HUES64 (cell line): ENCODE measurements at regions not wholly inside any gene's neighbourhood (a gene's known extent, or its start where the extent isn't known, plus 50 kb on each side); places are given as distances from the start of the nearest gene placed in this dataset.

Source experiments
- H3K27ac ChIP-seq: 2 replicates; pipeline ENCODE4 v1.7.0; 2013; ENCODE audit warnings: low read depth, low read length, inconsistent platforms
- H3K27me3 ChIP-seq: 2 replicates; pipeline ENCODE4 v1.6.1; 2013; ENCODE audit warnings: mild to moderate bottlenecking, low read length; ENCODE audit not compliant: insufficient read depth
- H3K36me3 ChIP-seq: 2 replicates; pipeline ENCODE4 v1.6.1; 2013; ENCODE audit warnings: mild to moderate bottlenecking, low read length; ENCODE audit not compliant: insufficient read depth
- H3K4me1 ChIP-seq: 2 replicates; pipeline ENCODE4 v1.6.1; 2013; ENCODE audit warnings: mild to moderate bottlenecking, low read length, moderate library complexity; ENCODE audit not compliant: insufficient read depth
- H3K4me3 ChIP-seq: 2 replicates; pipeline ENCODE4 v1.5.1; 2013; ENCODE audit warnings: mild to moderate bottlenecking, low read length, moderate library complexity
- H3K9ac ChIP-seq: 2 replicates; pipeline ENCODE4 v1.6.1; 2013; ENCODE audit warnings: mild to moderate bottlenecking, low read depth, low read length
- H3K9me3 ChIP-seq: 2 replicates; pipeline ENCODE4 v1.6.1; 2013; ENCODE audit warnings: low read depth, low read length; ENCODE audit not compliant: insufficient read depth
- WGBS: fragments of 150-250, 120-280 bp; methylation state at CpG from one replicate; pipeline ENCODE4 v1.1.7; 2013; ENCODE audit warnings: missing lambda C conversion rate; 5-methylcytosine and 5-hydroxymethylcytosine counted together

DNA sequence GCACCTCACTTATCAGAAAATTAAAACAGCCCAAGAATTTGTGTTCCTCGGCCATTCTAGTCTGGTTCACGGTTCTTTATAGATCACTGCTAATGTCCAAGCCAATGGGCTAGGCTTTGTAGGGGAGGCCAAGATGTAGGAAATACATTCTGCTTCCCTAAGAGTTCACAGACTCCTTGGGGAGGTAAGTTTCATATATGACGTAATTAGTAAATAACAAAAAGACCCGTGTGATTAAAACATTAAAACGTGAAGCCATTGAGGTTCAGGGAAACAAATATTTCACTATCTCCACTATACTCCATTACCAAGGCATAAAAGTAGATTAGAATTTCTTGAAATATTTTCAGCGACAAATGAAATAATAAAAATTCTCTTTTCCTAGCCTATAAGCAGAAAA is 272.5 kb upstream of the KLHL29 start:
- Histone ChIP-seq H3K4me3 (no peak overlapping the region), H3K9ac (no peak overlapping the region), H3K27ac (no peak overlapping the region), H3K36me3 (no peaks in the 10 kb centered on the region), H3K4me1 (no peaks in the 10 kb centered on the region), H3K27me3 (no peaks in the 10 kb centered on the region), H3K9me3 (peaks cover 2% of the 10 kb centered on the region; the same call in 1 of the 2 replicates)
- 100% methylated on average over 5 of the region's 6 CpGs for WGBS

DNA sequence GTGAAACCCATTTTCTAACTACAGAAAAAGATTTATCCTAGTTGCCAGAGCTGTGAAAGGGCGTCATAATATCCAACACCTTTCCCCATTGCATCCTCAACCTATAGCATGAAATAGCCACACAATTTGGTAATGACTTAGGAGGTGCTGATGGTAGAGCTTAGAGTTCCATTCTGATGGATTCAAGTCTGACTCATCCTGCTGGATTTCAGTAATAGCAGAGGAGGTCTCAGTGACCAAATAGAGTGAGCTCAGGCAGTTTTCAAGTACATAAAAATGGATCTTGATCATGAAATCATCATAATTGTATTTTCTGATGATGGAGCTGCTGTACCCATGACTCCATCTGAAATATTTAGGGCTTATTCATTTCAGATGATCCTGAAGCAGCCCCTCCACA is 270.7 kb upstream of the KLHL29 start:
- Histone ChIP-seq H3K27ac (no peak overlapping the region), H3K4me1 (no peaks in the 10 kb centered on the region), H3K4me3 (no peak overlapping the region), H3K9me3 (peaks cover 2% of the 10 kb centered on the region; the same call in 1 of the 2 replicates), H3K36me3 (no peaks in the 10 kb centered on the region), H3K27me3 (no peaks in the 10 kb centered on the region), H3K9ac (no peak overlapping the region)
- 60% methylated on average over 1 of the region's 1 CpG for WGBS

DNA sequence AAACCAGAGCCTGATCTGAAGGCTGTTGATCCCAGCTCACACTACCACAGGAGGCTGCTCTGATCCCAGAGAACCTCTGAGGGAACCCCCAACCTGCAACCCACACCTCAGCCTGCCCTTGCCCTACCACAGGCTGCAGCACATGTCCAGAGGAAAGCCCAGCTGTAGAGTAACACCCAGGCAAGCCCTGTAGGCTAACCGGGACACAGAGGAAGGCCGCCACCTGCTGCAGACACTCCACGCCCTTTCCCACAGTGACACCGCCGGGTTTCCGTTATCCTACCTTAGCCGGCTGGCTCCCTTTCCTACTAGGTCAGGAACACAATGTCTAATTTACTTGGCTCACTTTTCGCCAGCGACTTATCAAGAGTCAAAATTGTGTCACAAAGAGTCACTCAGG is 266.7 kb upstream of the KLHL29 start:
- no peaks in the 10 kb centered on the region for H3K36me3 ChIP-seq
- H3K9ac ChIP-seq, result no peak overlapping the region
- H3K9me3 ChIP-seq, result no peaks in the 10 kb centered on the region
- no peak overlapping the region for H3K27ac ChIP-seq
- H3K4me1 ChIP-seq, result no peaks in the 10 kb centered on the region
- H3K27me3 ChIP-seq, result no peaks in the 10 kb centered on the region
- 97% methylated on average over 9 of the region's 9 CpGs for WGBS
- H3K4me3 ChIP-seq, result no peak overlapping the region

DNA sequence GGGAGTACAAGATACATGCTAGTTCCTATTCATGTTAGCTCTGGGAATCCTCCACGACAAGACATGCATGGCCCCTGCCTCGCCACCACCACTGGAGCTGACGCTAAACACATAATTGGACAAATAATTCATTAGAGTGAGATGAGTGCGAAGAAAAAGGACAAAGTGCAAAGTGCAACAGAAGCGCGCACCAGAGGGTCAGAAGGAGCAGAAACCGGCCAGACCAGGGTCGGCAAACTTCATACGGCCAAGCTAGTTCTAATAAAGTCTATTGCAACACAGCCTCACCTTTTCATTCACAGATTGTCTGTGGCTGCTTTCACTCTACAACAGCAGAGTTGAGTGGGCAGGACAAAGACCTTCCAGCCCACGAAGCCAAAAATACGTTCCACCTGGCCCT is 266.1 kb upstream of the KLHL29 start:
- H3K4me1 ChIP-seq, result no peaks in the 10 kb centered on the region
- no peaks in the 10 kb centered on the region for H3K36me3 ChIP-seq
- H3K4me3 ChIP-seq, result no peak overlapping the region
- no peak overlapping the region for H3K9ac ChIP-seq
- WGBS, result 97% methylated on average over 11 of the region's 11 CpGs
- H3K27ac ChIP-seq, result no peak overlapping the region
- no peaks in the 10 kb centered on the region for H3K27me3 ChIP-seq
- H3K9me3 ChIP-seq, result no peaks in the 10 kb centered on the region

DNA sequence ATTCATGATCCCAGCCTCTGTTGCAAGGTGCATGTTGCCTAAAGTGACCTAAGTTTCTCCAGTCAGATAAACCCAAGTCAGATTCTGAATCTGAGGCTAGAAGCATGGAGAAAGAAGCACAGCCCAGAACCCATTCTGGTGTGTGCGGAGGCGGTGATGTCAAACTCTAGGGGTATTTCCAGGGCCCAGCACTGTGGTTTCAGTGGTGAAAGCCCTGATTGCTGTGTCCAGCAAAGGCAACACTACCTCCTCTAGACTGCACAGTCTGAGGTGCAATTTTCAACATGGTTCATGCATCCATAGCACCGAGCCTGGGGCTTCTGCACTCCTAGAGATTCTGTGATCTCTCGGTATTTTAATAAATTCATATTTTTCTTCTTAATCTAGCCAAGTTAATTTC is 264.8 kb upstream of the KLHL29 start:
- Histone ChIP-seq H3K27ac (no peak overlapping the region), H3K9me3 (no peaks in the 10 kb centered on the region), H3K9ac (no peak overlapping the region), H3K36me3 (no peaks in the 10 kb centered on the region), H3K4me3 (no peak overlapping the region), H3K4me1 (no peaks in the 10 kb centered on the region), H3K27me3 (no peaks in the 10 kb centered on the region)
- WGBS, result 95% methylated on average over 4 of the region's 4 CpGs

DNA sequence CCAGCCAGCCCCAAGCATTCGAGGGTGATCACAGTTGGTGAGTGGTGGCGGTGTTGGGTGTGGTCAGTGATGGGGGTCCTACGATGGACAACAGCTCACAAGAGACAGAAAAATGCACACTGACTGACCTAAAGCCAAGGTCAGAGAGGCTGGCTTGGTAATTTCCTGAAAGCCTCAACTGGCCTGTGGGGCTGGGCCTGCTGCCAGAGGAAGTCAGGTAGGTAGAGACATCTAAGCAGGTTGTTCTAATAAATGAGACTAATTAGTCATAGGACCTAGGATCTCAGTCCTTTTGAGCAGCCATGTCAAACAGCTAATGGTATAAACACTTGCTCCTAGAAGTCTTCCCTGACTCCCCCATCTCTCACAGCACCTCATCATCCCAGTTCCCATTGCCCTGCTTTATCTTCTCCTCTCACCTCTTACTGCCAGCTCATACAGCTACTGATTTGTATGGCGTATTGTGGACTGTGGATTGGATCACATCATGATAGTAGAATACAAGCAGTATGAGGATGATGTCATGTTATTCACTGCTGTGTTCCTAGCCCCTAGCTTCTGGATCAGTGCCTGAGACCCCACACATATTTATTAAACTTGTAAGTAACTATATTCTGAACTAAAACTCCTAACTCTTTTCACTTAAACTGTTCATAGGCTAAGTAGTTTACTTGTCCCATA is 262.9 kb upstream of the KLHL29 start:
- Histone ChIP-seq H3K27me3 (no peaks in the 10 kb centered on the region), H3K36me3 (no peaks in the 10 kb centered on the region), H3K4me1 (no peaks in the 10 kb centered on the region), H3K9ac (no peak overlapping the region), H3K4me3 (no peak overlapping the region), H3K27ac (no peak overlapping the region), H3K9me3 (no peaks in the 10 kb centered on the region)
- WGBS, result 91% methylated on average over 3 of the region's 4 CpGs

DNA sequence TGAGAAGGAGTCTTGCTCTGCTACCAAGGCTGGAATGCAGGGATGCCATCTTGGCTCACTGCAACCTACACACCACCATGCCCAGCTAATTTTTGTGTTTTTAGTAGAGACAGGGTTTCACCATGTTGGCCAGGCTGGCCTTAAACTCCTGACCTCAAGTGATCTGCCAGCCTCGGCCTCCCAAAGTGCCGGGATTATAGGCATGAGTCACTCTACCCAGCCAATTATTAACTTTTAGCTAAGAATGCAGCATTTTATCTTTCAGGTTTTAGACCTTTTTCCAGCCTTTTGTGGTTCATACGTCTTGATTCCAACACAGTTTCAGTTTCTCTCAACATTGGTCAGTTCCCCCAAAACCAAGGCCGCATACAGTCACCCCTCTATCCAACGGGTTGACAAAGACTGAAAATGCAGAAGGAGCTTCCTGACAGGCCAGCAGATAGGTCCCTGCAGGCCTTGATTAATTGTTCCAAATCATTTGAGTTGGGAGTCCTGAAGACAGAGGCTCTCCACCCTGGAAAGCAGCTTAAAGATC is 262.2 kb upstream of the KLHL29 start:
- no peaks in the 10 kb centered on the region for H3K4me1 ChIP-seq
- H3K9ac ChIP-seq, result no peak overlapping the region
- H3K36me3 ChIP-seq, result no peaks in the 10 kb centered on the region
- no peaks in the 10 kb centered on the region for H3K27me3 ChIP-seq
- H3K9me3 ChIP-seq, result no peaks in the 10 kb centered on the region
- 89% methylated on average over 5 of the region's 5 CpGs for WGBS
- H3K27ac ChIP-seq, result no peak overlapping the region
- no peak overlapping the region for H3K4me3 ChIP-seq

DNA sequence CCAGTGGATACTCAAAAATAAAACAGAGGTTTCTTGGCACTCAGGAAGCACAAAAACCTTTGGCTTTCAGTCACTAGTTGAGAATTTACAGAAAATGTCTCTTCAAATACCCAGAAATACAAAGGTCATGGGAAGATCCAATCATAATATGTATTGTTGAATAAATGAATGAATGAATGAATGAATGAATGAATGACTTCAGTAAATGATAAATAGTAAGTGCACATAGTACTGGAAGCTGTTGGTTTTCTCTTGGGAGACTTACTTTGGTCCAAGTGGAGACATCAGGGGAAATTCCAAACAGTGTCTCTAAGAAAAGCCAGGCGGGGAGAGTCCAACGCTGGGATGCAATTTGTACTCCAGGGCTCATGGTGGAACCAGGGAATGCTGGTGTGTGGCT is 261.3 kb upstream of the KLHL29 start:
- WGBS, result 98% methylated on average over 2 of the region's 2 CpGs
- Histone ChIP-seq H3K36me3 (no peaks in the 10 kb centered on the region), H3K4me1 (no peaks in the 10 kb centered on the region), H3K27me3 (no peaks in the 10 kb centered on the region), H3K9me3 (peaks cover 4% of the 10 kb centered on the region; the same call in 1 of the 2 replicates), H3K27ac (no peak overlapping the region), H3K9ac (no peak overlapping the region), H3K4me3 (no peak overlapping the region)

DNA sequence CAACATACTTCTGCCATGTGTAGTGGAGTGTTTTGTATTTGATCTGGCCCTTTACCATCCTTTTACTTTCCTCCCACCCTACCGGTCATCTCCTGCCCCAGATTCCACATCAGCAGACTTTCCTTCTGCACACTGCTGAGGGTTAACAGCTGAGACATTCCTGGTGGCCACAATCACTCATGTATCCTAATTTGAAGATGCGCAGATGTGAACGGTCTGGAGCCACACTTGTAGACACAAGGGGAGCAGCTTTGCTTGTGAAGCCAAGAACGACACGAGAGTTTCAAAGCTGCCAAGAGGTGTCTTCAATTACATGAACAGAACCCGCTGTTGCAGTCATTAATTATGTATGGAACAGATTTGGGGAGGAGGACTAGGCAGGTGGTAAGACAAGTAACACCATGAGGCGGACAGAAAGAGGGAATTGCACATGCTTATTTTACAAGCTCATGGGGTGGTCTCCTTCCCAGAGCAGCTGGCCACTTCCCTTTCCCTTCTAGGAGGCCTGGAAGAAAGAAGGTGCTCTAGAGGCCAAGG is 260.7 kb upstream of the KLHL29 start:
- H3K9me3 ChIP-seq, result peaks cover 9% of the 10 kb centered on the region; the same call in 1 of the 2 replicates
- no peak overlapping the region for H3K9ac ChIP-seq
- H3K27me3 ChIP-seq, result no peaks in the 10 kb centered on the region
- 94% methylated on average over 7 of the region's 7 CpGs for WGBS
- no peak overlapping the region for H3K27ac ChIP-seq
- H3K36me3 ChIP-seq, result no peaks in the 10 kb centered on the region
- H3K4me1 ChIP-seq, result no peaks in the 10 kb centered on the region
- no peak overlapping the region for H3K4me3 ChIP-seq

DNA sequence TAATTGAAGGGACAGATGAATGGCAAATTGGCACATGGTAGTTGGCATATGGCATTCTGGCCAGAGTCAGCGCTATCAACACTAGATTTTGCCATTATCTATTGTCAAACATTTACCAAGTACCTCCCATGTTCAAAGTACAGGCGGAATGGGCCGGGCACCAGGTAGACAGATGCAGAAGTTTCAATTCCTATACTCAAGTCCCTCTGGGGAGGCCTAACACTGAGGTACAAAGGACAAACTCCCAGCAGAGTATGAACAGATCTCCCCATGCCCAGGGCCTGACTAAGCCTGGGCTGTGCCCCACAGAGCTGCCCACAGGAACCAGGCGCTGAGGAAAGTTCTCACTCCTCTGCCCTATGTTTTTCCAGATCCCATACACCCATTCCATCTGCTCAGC is 257.5 kb upstream of the KLHL29 start:
- WGBS, result 84% methylated on average over 4 of the region's 4 CpGs
- Histone ChIP-seq H3K9me3 (peaks cover 9% of the 10 kb centered on the region; the same call in 1 of the 2 replicates), H3K36me3 (no peaks in the 10 kb centered on the region), H3K4me1 (no peaks in the 10 kb centered on the region), H3K27ac (no peak overlapping the region), H3K4me3 (no peak overlapping the region), H3K27me3 (no peaks in the 10 kb centered on the region), H3K9ac (no peak overlapping the region)

DNA sequence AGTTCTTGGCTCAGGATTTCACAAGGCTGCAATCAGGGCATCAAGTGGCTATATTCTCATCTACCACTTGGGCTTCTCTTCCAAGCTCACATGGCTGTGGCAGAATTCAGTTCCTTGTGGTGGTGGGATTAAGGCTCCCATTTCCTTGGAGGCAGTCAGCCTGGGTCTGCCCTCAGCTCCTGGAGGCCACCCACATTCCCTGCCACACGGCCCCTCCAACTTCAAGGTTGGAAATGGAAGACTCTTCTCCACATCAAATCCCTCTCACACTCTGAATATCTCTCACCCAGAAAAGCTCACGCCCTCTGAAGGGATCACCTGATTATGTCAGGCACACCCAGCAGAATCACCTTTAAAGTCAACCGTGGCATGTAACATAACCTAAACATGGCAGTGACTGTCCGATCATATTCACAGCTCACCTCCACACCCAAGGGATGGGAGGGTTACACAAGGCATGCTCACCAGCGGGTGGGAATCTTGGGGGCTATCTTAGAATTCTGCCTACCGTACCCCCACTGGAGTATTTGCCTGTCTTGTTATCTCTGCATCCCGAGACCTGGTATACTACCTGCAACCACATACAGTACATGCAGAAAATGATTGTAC is 256.2 kb upstream of the KLHL29 start:
- Histone ChIP-seq H3K27me3 (no peaks in the 10 kb centered on the region), H3K27ac (no peak overlapping the region), H3K9me3 (peaks cover 9% of the 10 kb centered on the region; the same call in 1 of the 2 replicates), H3K4me3 (no peak overlapping the region), H3K9ac (no peak overlapping the region), H3K36me3 (no peaks in the 10 kb centered on the region), H3K4me1 (no peaks in the 10 kb centered on the region)
- 95% methylated on average over 7 of the region's 7 CpGs for WGBS
